GM21529 (cell line): ENCODE measurements at regions not wholly inside any gene's neighbourhood (a gene's known extent, or its start where the extent isn't known, plus 50 kb on each side); places are given as distances from the start of the nearest gene placed in this dataset.
"Not testable (repeated sequence)": the region's sequence is repeated elsewhere in the genome, so short reads cannot be mapped to it uniquely, and the experiment has no call there.

Source experiments
- ATAC-seq: cut with Tn5 transposase; IDR thresholded peaks from one replicate; pipeline ENCODE4 v1.9.1; 2021; ENCODE audit not compliant: unreplicated experiment

DNA sequence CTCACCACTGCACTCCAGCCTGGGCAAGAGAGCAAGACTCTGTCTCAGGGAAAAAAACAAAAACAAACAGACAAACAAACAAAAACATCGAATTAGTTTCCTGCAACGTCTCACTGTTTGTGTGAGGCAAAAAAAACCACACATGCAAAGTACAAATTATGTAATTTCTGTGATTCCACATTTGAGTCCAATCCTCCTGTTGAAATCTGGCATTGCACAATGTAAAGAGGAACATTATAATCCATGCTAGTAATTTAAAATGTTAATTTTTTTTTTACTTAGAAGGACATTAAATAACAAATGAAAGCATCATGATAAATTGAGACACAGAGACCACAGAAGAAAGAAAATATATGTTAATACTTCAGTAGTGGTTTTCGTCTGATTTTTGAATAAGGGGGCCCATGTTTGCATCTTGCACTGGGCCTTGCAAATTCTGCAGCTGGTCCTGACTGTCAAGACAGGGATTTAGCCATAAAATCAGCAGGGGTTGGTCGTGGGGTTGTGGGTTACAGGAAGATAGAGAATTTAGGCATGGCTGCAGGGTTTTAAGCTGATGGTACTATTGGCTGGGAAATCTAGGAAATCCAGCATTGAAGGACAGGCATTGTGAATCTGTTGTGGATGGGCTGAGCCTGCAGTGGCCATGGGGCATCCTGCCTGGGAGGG is 102.6 kb upstream of the ALDH3B2 start:
- no peak for ATAC-seq

DNA sequence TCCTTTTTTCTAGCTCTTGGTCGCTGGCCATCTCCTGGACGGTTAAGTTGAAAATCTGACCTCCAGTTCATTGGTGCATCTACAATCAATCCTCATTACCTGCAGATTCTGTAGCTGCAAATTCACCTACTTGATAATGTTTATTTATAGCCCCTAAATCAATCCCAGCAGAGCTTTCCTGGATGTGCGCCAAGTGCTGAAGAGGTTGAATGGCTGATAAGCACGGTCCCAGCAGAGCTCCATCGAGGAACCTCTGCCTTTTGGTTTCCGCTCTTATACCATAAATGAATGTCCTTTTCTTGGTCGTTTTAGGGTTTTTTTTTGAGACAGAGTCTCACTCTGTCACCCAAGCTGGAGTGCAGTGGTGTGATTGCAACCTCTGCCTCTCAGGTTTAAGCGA is 99.8 kb upstream of the ALDH3B2 start:
- ATAC-seq = not testable (repeated sequence)

DNA sequence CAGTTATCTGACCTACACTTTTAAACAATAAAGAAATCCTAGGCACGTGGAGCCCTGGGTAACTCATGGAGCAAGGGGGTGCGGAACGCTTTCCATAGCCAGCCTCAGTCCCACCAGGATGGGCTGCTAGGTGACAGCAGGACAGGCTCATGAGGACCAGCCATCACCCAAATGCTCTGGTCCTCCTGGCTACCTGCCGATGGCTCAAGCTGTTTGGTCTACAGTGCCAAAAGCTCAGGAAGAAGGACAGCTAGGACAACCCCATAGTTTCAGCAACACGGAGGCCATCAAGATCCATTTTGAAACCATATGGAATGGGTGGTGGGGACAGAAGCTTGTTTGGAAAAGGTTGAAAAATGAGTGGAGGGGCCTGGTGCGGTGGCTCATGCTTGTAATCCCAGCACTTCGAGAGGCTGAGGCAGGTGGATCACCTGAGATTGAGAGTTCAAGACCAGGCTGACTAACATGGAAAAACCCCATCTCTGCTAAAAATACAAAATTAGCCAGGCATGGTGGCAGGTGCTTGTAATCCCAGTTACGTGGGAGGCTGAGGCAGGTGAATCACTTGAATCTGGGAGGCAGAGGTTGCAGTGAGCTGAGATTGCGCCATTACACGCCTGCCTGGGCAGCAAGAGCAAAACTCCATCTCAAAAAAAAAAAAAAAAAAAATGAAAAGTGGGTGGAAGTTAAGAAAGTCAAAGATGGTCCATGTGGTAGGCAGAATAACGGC is 93.7 kb upstream of the ALDH3B2 start:
- not testable (repeated sequence) for ATAC-seq

DNA sequence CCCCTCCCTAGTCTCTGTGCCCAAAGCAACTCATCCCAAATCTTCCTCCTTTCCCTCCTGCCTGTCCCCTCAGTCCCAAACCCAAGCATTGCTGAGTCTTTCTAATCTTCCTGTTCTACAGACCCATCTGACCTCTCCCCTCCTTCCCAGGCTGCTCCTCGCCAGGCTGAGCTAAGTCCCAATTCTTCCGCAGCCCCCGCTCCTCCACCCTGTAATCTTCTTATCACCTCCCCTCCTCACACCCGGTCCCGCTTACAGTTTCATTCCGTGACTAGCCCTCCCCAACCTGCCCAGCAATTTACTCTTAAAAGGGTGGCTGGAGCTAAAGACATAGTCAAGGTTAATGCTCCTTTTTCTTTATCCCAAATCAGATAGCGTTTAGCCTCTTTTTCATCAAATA is 86.8 kb upstream of the ALDH3B2 start:
- not testable (repeated sequence) for ATAC-seq

DNA sequence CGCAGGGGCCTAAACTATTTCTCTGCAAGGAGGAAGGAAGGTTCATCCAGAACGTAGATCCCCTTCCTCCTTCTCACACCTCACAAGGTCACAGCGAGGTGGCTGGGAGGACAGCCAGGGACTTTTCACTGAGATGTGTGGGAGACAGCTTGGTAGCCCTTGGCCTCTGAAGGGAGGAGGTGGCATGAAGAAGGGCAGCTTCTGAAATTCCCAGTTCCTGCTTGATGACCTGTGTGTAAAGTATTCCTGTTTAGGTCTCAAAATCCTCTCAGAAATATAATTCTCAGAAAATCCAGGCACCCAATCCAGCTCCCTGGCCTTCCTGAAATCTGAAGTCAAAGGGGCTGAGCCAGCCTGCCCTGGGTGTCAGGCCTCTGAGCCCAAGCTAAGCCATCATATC is 84.9 kb upstream of the ALDH3B2 start:
- not testable (repeated sequence) for ATAC-seq

DNA sequence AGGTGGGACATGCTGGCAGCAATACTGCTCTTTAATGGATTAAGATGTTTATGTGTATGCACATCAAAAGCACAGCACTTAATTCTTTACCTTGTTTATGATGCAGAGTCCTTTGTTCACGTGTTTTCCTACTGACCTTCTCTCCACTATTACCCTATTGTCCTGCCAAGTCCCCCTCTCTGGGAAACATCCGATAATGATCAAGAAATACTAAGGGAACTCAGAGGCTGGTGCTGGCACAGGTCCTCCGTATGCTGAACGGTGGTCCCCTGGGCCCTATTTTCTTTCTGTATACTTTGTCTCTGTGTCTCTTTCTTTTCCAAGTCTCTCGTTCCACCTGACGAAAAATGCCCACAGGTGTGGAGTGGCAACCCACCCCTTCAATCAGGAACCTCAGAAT is 84.0 kb upstream of the ALDH3B2 start:
- ATAC-seq = not testable (repeated sequence)

DNA sequence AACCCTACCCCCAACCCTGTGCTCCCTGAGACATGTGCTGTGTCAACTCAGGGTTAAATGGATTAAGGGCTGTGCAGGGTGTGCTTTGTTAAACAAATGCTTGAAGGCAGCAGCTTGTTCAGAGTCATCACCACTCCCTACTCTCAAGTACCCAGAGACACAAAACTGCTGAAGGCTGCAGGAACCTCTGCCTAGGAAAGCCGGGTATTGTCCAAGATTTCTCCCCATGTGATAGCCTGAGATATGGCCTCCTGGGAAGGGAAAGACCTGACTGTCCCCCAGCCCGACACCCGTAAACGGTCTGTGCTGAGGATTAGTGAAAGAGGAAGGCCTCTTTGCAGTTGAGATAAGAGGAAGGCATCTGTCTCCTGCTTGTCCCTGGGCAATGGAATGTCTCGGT is 83.6 kb upstream of the ALDH3B2 start:
- not testable (repeated sequence) for ATAC-seq

DNA sequence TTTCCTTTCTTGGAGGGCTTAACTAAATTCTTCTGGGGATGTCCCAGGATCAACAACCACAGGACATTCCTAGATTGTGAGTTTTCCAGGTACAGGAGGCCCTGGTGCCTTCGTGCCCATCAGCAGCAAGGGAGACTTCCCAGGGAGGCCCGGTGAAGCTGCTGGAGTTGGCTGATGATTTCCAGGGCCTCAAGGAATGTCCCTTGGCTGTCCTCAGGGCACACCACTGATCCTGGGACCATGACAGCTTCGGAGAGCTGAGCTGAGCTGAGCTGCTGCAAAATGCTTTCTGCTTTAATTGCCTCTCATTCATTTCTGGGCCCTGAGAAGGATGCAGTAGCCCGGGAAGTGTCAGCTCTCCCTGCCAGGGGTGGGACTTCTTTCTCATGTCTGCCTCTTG is 79.4 kb upstream of the ALDH3B2 start:
- not testable (repeated sequence) for ATAC-seq

DNA sequence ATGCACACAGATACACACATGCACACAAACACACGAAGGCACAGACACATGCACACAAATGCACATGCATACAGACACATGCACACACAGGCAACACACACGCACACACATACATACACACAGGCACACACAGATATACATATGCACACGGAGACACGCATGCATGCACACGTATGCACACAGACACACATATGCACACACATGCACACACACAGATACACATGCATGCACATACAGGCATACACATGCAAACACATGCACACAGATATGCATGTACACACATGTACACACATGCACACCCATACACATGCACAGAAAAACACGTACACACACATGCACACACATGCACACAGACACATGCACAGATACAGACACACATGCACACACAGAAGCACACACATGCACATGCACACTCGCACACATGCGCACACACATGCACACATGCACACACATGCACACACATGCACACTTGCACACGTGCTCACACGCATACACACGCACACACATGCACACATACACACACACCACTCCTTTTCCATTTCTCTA is 70.8 kb upstream of the ALDH3B2 start:
- ATAC-seq = no peak

DNA sequence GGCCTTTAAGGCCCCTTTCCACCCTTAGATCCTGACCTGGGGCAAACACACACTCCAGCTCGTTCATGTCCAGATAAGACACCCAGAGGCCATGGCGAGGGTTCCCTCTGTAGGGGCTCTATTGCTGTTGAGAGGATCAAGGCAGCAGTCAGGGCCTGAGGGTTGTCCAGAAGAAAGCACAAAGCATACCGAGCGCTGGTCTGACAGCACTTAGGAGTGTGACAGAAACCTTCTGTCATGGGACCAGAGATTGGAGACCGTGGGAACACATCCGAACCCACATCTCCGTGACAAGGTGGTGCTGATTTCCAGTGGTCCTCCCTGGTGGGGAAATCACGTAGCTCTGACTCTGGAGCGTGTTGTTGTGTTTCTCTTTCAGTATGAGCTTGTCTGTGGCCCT is 69.8 kb upstream of the ALDH3B2 start:
- ATAC-seq = not testable (repeated sequence)

DNA sequence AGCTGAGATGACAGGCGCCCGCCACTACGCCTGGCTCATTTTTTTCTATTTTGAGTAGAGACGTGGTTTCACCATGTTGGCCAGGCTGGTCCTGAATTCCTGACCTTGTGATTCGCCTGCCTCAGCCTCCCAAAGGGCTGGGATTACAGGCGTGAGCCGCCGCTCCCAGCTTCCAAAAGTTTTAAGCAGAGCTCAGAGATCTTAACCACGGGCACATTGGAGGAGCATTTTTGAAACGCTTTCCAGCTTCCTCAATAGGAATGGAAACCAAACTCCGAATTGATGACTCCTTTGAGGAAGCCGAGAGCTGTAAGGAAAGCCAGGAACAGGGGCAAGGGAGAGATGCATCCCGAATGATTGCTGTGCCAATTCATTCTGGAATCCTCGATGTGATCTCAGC is 63.8 kb upstream of the ALDH3B2 start:
- ATAC-seq = not testable (repeated sequence)

DNA sequence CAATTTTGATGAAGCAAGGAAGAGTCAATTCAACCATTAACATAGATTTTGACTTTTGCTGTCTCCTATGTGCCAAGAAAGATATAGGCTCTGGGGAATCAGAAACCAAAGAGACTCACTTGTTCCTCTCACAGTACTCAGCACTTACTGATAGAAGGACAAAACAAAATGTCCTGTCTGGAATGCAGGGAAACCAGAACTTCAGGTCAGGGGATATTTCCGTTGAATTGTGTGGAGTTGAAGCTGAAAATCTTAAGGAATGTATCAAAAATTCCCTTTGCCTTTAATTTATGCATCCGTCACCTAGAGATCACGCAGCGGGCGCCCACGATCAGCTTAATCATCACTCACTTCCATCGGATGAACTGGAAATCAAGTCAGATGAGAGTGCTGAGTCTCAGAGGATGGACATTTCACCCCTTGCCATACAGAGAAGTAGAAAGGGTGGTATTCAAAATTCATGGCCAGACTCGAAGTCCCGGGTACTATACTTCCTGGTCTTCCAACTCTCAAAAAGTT is 63.2 kb upstream of the ALDH3B2 start:
- ATAC-seq = not testable (repeated sequence)

DNA sequence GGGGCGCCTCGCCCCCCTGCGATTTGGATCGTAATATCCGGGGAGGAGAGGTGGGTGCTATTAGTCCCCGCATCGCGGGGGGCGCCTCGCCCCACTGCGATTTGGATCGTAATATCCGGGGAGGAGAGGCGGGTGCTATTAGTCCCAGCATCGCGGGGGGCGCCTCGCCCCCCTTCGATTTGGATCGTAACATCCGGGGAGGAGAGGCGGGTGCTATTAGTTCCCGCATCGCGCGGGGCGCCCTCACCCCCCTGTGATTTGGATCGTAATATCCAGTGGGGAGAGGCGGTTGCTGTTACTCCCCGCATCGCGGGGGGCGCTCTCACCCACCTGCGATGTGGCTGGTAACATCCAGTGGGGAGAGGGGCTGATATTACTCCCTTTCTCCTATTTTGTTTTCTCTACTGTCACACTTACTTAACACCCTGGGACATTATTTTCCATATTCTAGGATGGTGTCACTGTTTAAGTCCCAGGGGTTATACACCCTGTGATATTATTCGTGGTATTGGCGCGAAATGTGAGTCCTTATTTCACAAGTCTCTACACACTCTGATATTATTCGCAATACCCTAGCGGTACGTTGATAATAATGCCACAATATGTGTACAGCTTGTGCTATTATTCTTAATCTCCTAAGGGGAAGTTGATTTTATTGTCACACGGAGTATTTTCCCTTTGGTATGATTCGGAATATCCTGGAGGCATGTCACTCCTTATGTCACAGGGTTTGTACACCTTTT is 57.8 kb upstream of the ALDH3B2 start:
- ATAC-seq = no peak

DNA sequence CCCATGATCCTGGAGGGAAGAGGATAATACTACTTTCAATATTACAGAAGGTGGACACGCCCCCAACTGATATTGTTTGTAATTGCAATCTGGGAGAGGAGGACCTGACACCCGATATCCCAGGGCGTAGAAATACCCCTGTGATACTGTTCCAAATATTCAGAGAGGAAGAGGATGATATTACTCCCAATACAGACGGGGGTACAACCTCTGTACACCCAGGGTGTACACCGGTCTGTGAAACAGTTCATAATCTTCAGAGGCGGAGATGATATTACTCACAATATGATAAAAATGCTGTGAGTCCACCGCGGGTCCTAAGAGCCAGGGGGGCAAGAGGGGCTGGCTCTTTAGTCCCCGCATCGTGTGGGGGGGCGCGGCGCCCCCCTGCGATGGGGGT is 57.2 kb upstream of the ALDH3B2 start:
- ATAC-seq = no peak

DNA sequence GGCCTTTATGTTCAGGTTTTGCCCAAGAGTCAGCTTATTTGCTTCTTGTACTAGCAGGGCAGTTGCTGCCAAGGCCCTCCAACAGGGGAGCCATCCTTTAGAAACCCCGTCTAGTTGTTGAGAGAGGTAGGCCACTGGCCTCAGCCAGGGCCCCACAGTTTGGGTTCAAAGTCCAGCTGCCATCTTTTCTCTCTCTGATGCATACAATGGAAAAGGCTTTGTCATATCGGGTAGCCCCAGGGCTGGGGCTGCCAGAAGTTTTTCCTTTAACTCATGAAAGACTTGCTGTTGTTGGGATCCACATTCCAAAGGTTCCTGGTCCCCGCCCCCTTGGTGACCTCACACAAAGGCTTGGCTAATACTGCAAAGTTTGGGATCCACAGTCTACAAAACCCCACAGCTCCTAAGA is 53.7 kb upstream of the ALDH3B2 start:
- ATAC-seq = not testable (repeated sequence)

DNA sequence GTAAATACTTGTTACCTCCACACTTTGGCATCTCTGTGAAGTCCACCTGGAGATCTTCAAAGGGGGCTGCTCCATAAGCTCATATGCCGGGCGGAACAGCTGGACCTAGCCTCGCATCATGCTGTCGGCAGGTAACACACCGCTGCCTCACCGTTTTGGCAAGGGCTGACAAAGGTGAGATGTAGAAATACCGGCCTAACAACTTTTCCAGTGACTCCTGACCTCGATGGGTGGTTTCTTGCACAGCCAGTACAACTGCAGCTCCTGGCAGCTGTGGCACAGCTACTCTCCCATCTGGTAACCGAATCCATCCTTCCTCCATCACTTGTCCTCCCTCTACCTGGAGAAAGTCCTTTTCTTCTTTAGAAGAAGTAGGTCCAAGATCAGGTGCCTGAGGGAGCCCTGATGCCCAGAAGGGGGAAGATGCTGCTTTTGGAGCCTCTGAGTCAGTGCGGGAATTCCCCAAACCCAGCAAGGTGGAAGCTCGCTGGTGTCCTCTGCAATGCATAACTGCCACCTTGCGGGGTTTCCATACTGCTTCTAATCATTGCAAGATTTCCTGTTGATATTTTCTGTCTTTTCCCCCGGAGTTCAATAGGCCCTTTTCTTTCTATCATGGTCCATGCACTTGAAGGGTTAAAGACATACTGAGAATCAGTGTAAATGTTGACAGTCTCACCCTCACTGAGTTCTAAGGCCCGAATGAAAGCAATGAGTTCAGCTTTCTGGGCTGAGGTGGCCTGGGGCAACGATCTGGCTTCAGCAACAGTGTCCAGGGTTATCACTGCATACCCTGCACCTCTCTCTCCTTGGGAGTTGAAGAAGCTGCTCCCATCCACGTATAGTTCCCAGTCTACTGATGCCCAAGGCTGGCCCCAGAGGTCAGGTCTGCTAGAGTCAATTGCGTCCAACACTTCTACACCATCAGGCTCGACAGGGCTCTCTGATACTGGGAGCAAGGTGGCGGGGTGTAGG is 52.9 kb upstream of the ALDH3B2 start:
- not testable (repeated sequence) for ATAC-seq
